Endothelial cell of umbilical vein (primary cell): ENCODE measurements at regions not wholly inside any gene's neighbourhood (a gene's known extent, or its start where the extent isn't known, plus 50 kb on each side); places are given as distances from the start of the nearest gene placed in this dataset.

ENCODE experiments used
- BruUV-seq: library from RNA; stranded (reverse); fragments of 400-500 nt; replicated peaks from 2 replicates; lab custom pipeline; 2021; lab: Mats Ljungman, UMichigan
- CTCF ChIA-PET: fragments of 300-600, 350-600 bp; sonication (Branson Sonifier 250); formaldehyde crosslinking; loops from one replicate; lab custom pipeline; 2021; ENCODE audit warnings: antibody characterized with exemption, inconsistent platforms; lab: Charles Lee
- POLR2A ChIA-PET: fragments of 300-600, 350-600 bp; sonication (Branson Sonifier 250); formaldehyde crosslinking; loops from one replicate; lab custom pipeline; 2021; ENCODE audit warnings: antibody characterized with exemption, inconsistent platforms; lab: Charles Lee
- DNase-seq: peaks from one replicate; pipeline ENCODE4 v3.0.0-alpha.2; 2011; ENCODE audit warnings: low read depth, low spot score
- FAIRE-seq: peaks from 2 replicates; lab custom pipeline; 2011; peaks lifted over from hg19 to GRCh38; lab: Jason Lieb, UNC
- H2AFZ ChIP-seq: 2 replicates; pipeline ENCODE4 v1.6.0; 2012; ENCODE audit warnings: low read depth, low read length, control low read depth, inconsistent platforms
- H3K27ac ChIP-seq: 2 replicates; pipeline ENCODE4 v1.5.1; 2011; ENCODE audit warnings: low read depth, mild to moderate bottlenecking, control low read depth, low read length, moderate library complexity; ENCODE audit not compliant: insufficient read depth
- H3K27me3 ChIP-seq, 2 experiments: 2 replicates each; pipeline versions ENCODE4 v1.6.0 to v1.6.1; 2011; ENCODE audit warnings: low read length in 2 of 2, mixed read lengths in 1 of 2; ENCODE audit not compliant: control insufficient read depth in 2 of 2, insufficient read depth in 2 of 2
- H3K36me3 ChIP-seq, 2 experiments: 2 replicates in 1 of 2; 3 replicates in 1 of 2; pipeline ENCODE4 v1.5.1; 2011; ENCODE audit warnings: low read length in 2 of 2, mild to moderate bottlenecking in 1 of 2, moderate library complexity in 1 of 2; ENCODE audit not compliant: control insufficient read depth in 2 of 2, insufficient read depth in 2 of 2; ENCODE audit errors: extremely low read depth in 1 of 2
- H3K4me1 ChIP-seq: 3 replicates; pipeline ENCODE4 v1.5.1; 2011; ENCODE audit warnings: mild to moderate bottlenecking, low read length; ENCODE audit not compliant: control insufficient read depth, insufficient read depth; ENCODE audit errors: extremely low read depth
- H3K4me2 ChIP-seq: 2 replicates; pipeline ENCODE4 v1.6.1; 2011; ENCODE audit warnings: low read length, control low read depth, mixed read lengths; ENCODE audit not compliant: insufficient read depth
- H3K4me3 ChIP-seq, 3 experiments: fragments of 200-600 bp in 1 of 3; sonication (generic), shearing (Covaris generic) in 1 of 3; replicated peaks in 1 of 3; 2 replicates each; pipeline ENCODE4 v1.5.1; 2011 to 2016; ENCODE audit warnings: control low read depth in 3 of 3, low read length in 3 of 3, mild to moderate bottlenecking in 2 of 3, inconsistent platforms in 1 of 3, low read depth in 1 of 3, moderate library complexity in 1 of 3; ENCODE audit not compliant: insufficient read depth in 1 of 3
- H3K79me2 ChIP-seq: 2 replicates; pipeline ENCODE4 v1.6.0; 2012; ENCODE audit warnings: low read length, inconsistent platforms; ENCODE audit not compliant: control insufficient read depth, insufficient read depth
- H3K9ac ChIP-seq: replicated peaks from 2 replicates; pipeline ENCODE3; 2011; ENCODE audit warnings: low read length, control low read depth; ENCODE audit not compliant: insufficient read depth; ENCODE audit errors: extremely low read depth
- H3K9me1 ChIP-seq: replicated peaks from 3 replicates; pipeline ENCODE4 v1.6.0; 2011; ENCODE audit warnings: mild to moderate bottlenecking, low read length; ENCODE audit not compliant: control insufficient read depth, insufficient read depth; ENCODE audit errors: extremely low read depth
- H3K9me3 ChIP-seq: replicated peaks from 2 replicates; pipeline ENCODE4 v1.5.1; 2012; ENCODE audit warnings: low read length, inconsistent platforms; ENCODE audit not compliant: control insufficient read depth, insufficient read depth
- H4K20me1 ChIP-seq: replicated peaks from 2 replicates; pipeline ENCODE3; 2011; ENCODE audit warnings: mild to moderate bottlenecking, low read length; ENCODE audit not compliant: control insufficient read depth, insufficient read depth; ENCODE audit errors: extremely low read depth
- CTCF ChIP-seq, 2 donors: IDR thresholded peaks; 1 replicate in 1 of 2; 2 replicates in 1 of 2; pipeline ENCODE4 v1.5.1; 2011; ENCODE audit warnings: low read length in 2 of 2, mild to moderate bottlenecking in 2 of 2, moderate library complexity in 2 of 2, control low read depth in 1 of 2, inconsistent platforms in 1 of 2, low read depth in 1 of 2; ENCODE audit not compliant: insufficient read depth in 1 of 2; ENCODE audit errors: extremely low read depth in 1 of 2
- EZH2 ChIP-seq: IDR thresholded peaks from 2 replicates; pipeline ENCODE4 v1.6.1; 2012; ENCODE audit warnings: borderline replicate concordance, low read depth, mild to moderate bottlenecking, moderate library complexity, low read length, inconsistent platforms; ENCODE audit not compliant: severe bottlenecking
- FOS ChIP-seq: IDR thresholded peaks from 2 replicates; pipeline ENCODE4 v1.6.1; 2011; ENCODE audit warnings: mild to moderate bottlenecking, low read length, moderate library complexity, borderline replicate concordance; ENCODE audit not compliant: insufficient read depth
- GATA2 ChIP-seq: IDR thresholded peaks from 2 replicates; pipeline ENCODE4 v1.7.0; 2011; ENCODE audit warnings: low read depth, mild to moderate bottlenecking, moderate library complexity, mixed read lengths, low read length; ENCODE audit not compliant: insufficient read length, insufficient read depth
- JUN ChIP-seq: IDR thresholded peaks from 2 replicates; pipeline ENCODE4 v1.6.1; 2011; ENCODE audit warnings: borderline replicate concordance, low read depth; ENCODE audit not compliant: insufficient read length, insufficient read depth
- MYC ChIP-seq: IDR thresholded peaks from one replicate; pipeline ENCODE4 v1.6.1; 2011; ENCODE audit warnings: mild to moderate bottlenecking, low read depth, low read length
- POLR2A ChIP-seq: IDR thresholded peaks from 2 replicates; pipeline ENCODE4 v1.6.1; 2012; ENCODE audit warnings: low read depth, mild to moderate bottlenecking, control low read depth, low read length
- POLR2AphosphoS5 ChIP-seq: IDR thresholded peaks from 2 replicates; pipeline ENCODE4 v1.6.1; 2012; ENCODE audit warnings: low read depth, mild to moderate bottlenecking, control low read depth, low read length, moderate library complexity; ENCODE audit not compliant: insufficient read depth
- dilution Hi-C: fragments of 300-500 bp; cut with MboI; formaldehyde crosslinking; loops from one replicate; pipeline ENCODE4 v1.15.0; 2019; ENCODE audit warnings: low sequenced_read_pairs; ENCODE audit not compliant: extremely low pct_ligation_motif_present
- intact Hi-C: fragments of 100-400 bp; cut with micrococcal nuclease; formaldehyde crosslinking; loops from one replicate; pipeline ENCODE4 v1.10.0; 2022
- TF ChIP-seq, protein P1 (sequence below): IDR thresholded peaks from 2 replicates; pipeline ENCODE4 v1.6.1; 2011; ENCODE audit not compliant: insufficient read depth, insufficient read length

DNA sequence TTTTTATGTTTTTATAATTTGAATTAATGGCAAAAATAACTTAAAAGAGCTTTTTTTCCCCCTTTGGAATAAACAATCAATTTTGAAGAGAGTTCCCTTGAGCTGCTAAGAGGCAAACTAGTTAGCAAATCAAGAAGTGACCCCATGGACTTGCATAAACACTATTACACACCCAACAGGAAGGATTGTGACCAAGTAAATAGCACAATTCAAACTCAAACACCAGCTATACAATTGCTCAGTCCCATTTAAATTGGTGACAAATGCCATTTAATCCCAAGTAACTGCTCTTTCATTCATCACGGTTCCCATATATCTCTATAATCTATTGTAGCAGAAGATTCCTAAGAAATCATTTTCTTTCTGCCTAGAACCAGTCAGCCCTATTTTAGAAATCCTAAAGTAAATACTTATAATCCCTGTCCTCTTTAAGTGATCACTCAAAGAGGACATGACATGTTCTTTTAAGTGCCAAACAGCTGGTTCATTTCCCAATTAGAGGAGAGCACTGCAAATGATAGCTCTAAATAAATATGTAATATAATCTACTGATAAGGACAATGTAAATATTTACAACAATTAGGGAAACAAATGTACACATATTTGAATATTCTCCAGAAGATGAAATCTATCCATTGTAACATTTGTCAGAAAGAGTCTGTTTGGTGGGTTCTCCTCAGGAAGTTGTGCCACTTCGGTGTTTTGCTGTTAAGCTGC, 137.8 kb upstream of the ADAMTS9 start:
- CTCF ChIA-PET = interaction anchor here (0.9 to 1.7 kb wide), 2 partner anchors 10 to 292 kb away, joined by 3 to 4 read pairs; no protein-coding TSS in a partner anchor
- H3K4me2 ChIP-seq = no peak overlapping the region
- intact Hi-C loops (no loop called here), dilution Hi-C loops (no loop called here)
- no peaks in the 10 kb centered on the region for H3K79me2 ChIP-seq
- H3K4me1 ChIP-seq = peaks cover 7% of the 10 kb centered on the region
- H2AFZ ChIP-seq = no peak overlapping the region
- H3K9me1 ChIP-seq = no peaks in the 10 kb centered on the region
- POLR2A ChIA-PET = no interaction called here
- no peak for DNase-seq
- no peak overlapping the region for H3K27ac ChIP-seq
- FAIRE-seq = no peak
- no peaks in the 10 kb centered on the region for H4K20me1 ChIP-seq
- H3K9me3 ChIP-seq = no peaks in the 10 kb centered on the region
- H3K9ac ChIP-seq = no peak overlapping the region
- no peak overlapping the region for H3K4me3 ChIP-seq
- no peaks in the 10 kb centered on the region for H3K36me3 ChIP-seq
- no TSS peak for BruUV-seq
- TF ChIP-seq POLR2A = no peak
- TF ChIP-seq, protein P1, sequence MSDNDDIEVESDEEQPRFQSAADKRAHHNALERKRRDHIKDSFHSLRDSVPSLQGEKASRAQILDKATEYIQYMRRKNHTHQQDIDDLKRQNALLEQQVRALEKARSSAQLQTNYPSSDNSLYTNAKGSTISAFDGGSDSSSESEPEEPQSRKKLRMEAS = no peak
- no peak for TF ChIP-seq CTCF (IDR thresholded peaks at IDR 0.05; ENCODE audit: extremely low read depth in 1 of 2, insufficient read depth in 1 of 2, low read depth in 1 of 2, low read length in 2 of 2)
- no peak for TF ChIP-seq POLR2AphosphoS5
- TF ChIP-seq JUN = no peak
- TF ChIP-seq FOS = no peak
- TF ChIP-seq EZH2 = no peak
- no peak for TF ChIP-seq GATA2
- TF ChIP-seq MYC = no peak
- no peaks in the 10 kb centered on the region for H3K27me3 ChIP-seq
